Kasumi-1 (cell line): ENCODE measurements at regions not wholly inside any gene's neighbourhood (a gene's known extent, or its start where the extent isn't known, plus 50 kb on each side); places are given as distances from the start of the nearest gene placed in this dataset.

Experiments
- DNase-seq, 2 experiments: peaks; one replicate each; lab custom pipeline; 2025; lab: John Stamatoyannopoulos, UW

DNA sequence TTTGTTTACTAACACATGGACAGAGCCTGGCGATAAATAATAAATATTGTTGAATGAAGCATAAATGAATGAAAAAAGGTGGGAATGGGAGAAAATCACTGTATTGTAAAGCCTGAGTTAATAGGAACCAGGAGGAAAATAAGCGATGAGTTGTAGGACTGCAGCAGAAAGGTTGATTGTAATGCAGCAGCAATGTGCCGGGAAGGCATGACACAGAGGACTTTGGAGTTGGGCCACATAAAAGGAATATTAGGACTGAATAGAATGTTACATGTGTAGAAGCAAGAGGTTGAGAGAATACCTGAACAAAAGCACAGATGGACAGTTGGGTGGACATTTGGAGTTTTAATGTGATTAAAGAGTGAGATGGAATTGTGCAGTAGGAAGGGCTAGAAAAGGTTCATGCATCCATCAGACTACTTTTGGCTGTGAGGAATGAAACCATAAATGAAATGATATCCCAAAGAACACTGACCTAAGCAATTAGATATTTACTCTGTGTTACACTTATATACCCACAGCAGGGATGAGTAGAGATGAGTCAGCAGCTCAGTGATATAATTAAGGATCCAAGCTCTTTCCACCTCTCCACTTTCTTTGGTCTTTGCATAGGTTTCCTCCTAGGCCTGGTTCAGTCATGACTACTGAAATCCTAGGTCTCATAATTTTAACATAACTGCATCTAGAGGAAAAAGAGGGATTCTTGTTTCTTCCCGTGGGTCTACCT, 55.4 kb downstream of the CCER1 start:
- DNase-seq: no peak

DNA sequence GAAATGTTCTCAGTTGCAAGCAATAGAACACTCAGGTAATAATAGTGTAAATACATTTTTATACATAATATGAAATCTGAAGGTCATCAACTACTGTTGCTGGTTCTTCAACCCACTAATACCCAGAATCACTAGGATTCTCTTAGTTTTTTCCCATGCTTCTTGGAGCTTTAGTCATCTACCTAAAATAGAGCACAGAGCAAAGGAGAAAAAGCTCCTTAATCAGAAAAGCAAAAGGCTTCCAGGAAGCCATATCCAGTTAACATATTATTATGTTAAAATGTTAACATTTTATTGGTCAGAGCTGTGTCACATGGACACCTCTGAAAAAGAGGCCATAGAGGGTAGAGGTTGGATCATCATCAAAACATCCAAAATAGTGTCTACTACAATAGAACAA, 57.0 kb downstream of the CCER1 start:
- DNase-seq: no peak

DNA sequence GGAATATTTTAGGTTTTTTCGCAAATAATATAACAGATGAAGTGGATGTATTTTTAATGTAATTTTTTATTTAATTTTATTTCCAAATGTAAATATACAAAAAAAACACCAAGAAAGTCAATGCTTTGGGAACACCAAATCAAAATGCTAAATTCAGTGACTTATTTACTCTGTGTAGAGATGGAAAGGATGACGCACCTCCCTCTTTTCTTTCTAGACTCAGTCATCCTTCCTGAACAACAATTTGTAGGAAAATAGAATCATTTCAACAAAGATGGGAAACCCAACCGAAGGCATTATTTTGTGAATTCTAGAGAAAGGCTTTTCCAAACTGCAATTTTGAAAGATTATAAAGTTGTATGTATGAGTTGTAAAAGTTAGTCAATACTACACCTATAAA, 57.7 kb downstream of the CCER1 start:
- no peak for DNase-seq

DNA sequence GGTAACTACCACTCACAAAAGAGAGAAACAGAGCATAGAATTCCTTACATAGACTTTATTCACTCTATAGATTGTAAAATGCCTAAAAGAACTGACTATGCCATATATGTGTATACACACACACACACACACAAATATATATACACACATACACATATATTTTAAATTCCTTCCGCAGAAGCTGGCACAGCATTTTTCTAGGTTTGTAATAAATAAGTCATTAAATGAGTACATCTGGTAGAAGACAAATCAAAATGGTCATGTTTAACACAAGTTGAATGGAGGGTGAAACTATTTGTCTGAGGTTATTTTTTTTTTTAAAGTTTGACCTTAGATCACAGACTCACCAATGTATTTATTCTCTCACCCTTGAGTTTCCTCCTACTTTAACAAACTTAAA, 58.2 kb downstream of the CCER1 start:
- no peak for DNase-seq

GRCh38 chr12:90896164-90896563, 58.8 kb downstream of the CCER1 start:
- no peak for DNase-seq

GRCh38 chr12:90888316-90888715, 66.7 kb downstream of the CCER1 start:
- DNase-seq: no peak

DNA sequence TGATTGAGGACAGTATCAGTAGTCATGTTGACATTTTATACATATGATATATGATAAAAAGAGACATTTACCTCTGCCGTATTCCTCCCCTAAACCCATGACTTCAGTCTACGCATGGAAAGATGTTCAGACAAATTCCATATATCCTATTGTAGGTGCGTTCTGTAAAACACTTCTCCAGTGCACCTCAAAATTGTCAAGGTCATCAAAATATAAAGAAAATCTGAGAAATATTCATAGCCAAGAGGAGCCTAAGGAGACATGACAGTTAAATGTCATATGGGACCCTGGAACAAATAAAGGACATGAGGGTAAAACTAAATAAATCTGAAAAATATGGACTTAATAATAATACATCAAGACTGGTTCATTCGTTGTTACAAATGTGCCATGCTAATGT, 71.5 kb downstream of the CCER1 start:
- no peak for DNase-seq

DNA sequence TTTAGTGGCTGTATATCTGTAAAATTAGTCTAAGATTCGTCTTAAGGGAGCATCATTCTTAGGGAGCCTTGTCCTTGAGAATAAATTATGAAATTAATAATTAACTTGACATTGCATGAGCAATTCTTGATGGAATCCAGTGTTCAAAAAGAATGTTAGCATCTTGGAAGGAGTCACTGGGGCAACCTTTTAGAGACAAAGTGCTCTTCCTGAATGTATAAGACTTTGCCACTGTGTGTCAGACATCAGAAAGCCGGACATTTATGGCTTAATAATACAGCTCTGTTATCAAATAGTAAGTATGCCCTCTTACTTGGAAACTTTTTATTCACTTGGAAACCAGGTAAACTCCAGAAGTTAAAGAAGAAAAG, 83.3 kb downstream of the CCER1 start:
- no peak for DNase-seq

GRCh38 chr12:90870971-90871725, 83.8 kb downstream of the CCER1 start:
- DNase-seq: no peak

DNA sequence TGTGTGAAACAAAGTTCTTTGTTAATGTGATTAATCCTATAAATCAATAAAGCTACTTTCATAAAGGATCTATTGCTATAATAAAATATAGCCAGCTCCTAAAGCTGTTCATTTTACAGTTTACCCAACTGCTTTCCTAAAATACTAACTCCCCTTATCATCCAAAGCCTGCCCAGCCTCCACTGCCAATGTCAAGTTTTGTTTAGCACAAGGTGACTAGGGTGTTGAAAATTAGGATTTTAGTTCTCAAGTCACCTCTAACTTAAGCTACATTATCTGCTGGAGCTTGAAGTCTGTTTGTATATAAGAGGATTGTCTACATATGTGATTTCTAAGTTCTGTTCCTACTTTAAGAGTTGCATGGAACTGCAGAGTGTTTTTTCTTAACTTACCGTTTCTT, 86.3 kb downstream of the CCER1 start:
- no peak for DNase-seq

GRCh38 chr12:90859591-90859990, 95.4 kb downstream of the CCER1 start:
- DNase-seq: no peak

DNA sequence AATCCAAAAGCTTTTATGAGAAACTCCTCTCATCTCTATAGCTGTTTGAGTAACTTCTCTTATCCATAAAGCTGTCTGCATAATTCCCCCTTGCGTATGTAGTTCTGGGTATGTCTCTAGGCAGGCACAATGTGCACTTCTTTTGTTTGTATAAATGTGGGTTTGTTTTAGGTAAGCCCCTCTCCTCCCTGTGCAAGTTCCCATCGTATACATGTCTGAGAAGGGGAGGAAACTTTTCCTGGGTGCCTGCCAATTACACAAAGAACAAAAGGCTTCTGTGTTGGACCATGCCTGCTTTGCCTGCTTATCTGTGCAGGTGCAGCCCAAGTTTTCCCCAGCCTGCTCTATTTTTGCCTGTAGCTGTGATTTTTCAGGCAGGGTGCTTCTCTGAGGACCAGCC, 96.7 kb downstream of the CCER1 start:
- DNase-seq: no peak

- DNase-seq: no peak
These were observed 99.4 kb downstream of the CCER1 start for GRCh38 chr12:90855534-90855933.

GRCh38 chr12:90854136-90854689, 100.8 kb downstream of the CCER1 start:
- DNase-seq: peak; percentile 54 to 71

DNA sequence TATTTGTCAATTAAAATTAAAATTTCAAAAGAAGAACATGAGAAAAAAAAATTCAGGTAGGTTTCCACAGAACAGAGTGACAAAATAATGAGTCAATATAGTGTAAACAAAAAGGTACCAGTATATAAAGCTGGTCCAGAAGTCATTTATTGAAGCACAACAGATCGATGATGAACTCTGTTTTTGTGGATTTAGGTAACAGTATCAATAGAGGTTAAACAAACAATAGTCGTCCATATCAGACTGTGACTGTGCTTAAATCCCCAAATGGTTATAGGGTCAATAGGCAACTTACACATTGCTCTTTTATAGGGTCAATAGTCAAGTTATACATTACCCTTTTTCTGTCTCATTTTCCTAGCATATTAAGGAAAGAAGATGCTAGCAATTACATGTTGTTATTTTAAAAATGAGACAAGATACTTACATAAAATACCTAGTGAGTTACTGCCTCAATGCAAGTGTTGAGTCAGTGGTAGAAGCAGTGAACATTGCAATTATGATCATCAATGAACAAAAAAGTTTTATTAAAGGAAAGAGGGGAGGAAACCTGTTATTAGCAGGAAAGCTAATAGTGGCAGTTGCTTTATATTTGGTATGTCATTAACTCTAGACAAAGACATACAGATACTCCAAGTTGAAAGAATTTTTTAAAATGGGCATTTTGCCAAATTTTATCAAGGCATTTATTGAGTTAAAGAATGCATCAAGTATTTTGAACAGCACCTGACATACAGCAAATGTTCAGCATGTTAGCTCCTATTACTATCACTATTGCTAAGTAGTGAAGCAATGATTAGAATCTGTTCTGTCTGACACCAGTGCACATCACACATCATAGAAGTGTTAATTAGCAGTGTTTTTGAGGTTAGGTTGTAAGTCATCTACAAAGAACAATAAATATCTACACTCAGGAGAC, 102.9 kb downstream of the CCER1 start:
- DNase-seq: no peak

DNA sequence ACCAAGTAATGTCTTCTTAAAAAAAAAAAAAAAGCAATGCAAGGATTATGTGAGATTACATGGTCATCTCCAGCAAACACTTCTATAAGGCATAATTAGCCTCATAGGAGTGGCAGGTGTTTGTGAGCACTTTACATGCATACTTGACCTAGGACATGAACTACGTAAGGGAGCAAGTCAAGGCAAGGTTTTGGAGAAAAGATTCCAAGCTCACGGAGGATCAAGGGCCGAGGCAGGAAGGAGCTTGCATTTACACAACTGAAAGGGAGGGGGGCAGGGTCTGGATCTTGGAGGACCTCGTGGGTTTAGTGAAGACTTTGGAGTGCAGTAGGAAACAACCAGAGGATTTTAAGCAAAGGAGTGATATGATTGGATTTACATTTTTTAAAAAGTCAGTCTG, 112.5 kb downstream of the CCER1 start:
- DNase-seq: no peak

GRCh38 chr12:90841336-90841735, 113.6 kb downstream of the CCER1 start:
- no peak for DNase-seq

DNA sequence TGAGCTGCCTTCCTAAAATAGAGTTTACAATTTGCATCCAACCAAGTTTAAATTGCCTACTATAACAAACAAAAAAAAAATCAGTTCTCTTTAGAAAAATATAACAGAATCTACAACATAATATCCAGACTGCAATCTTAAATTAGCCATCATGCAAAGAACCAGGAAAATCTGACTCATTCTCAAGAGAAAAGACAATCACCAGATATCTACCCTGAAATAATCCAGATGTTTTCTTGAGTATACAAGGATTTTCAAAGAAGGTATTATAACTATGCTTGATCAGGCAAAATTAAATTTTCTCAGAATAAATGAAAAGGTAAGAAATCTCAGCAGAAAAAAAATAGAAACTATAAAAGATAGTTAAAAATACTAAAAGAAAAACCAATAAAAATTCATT, 115.6 kb downstream of the CCER1 start:
- no peak for DNase-seq

- no peak for DNase-seq
These were observed 118.3 kb downstream of the CCER1 start for GRCh38 chr12:90836689-90837088.

DNA sequence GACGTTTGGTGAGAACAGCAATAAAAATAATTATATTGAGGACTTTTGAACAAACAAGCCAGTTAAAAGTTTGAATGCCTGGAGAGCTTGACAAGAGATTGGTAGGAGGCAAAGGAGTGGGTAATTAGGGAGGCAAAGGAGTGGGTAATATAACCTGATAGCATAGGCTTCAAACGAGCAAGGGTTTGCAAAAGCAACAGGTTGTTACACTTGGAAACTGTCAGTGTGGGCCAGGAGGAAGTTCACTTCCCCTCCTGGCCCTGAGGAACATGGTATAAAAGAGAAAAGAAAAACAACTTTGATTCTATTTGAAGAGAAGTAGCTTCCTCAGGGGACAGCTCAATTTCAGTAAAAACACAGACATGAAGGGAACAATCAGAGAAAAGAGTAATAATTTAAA, 121.7 kb downstream of the CCER1 start:
- no peak for DNase-seq

DNA sequence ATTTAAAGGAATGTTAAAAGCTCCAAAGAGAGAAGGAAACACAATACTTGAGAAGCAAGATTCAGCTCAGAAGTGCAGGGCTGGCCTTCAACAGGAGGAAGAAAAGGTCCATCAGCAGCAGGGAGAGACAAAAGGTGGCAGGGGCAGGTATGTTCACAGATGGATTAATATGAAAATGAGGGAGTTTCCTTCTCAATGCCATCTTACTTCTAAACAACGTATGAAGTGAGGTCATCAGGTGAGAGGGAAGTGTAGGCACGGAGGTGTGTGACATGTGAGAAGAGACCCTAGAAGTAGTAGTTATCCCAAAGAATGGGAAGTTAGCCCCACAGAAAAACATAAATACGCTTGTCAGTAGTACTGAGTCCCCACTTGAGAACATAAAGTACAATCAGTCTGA, 122.5 kb downstream of the CCER1 start:
- DNase-seq: no peak

DNA sequence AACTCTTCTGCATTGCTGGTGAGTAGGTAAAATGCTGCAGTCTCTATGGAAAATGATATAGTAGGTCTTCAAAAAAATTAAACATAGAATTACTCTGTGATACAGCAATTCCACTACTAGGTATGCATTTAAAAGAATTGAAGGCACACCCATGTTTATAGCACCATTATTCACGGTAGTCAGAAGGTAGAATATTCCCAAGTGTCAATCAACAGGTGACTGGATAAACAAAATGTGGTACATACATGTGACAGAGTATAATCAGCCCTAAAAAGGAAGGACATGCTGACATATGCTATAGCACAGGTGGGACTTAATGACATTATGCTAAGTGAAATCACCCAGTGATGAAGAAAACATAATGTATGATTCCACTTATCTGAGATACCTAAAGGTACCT, 123.3 kb downstream of the CCER1 start:
- DNase-seq: no peak
